Coronary artery (tissue), 2 donors: ENCODE measurements at regions not wholly inside any gene's neighbourhood (a gene's known extent, or its start where the extent isn't known, plus 50 kb on each side); places are given as distances from the start of the nearest gene placed in this dataset.

Experiments
- DNase-seq: peaks from one replicate; pipeline ENCODE4 v3.0.0-alpha.2; 2017; ENCODE audit warnings: low spot score
- H3K27ac ChIP-seq, 2 donors: fragments of 200-600 bp; sonication (generic); one replicate each; pipeline ENCODE4 v1.5.1; 2016 to 2019
- H3K4me3 ChIP-seq: fragments of 200-600 bp; sonication (generic); 2 replicates; pipeline ENCODE4 v1.5.1; 2016; ENCODE audit warnings: mild to moderate bottlenecking, moderate library complexity
- CTCF ChIP-seq: fragments of 200-600 bp; sonication (generic); IDR thresholded peaks from one replicate; pipeline ENCODE4 v1.5.1; 2019; ENCODE audit warnings: antibody characterized with exemption

- H3K27ac ChIP-seq: no peak overlapping the region
- no peak for TF ChIP-seq CTCF
- DNase-seq: peak; percentile 68
- H3K4me3 ChIP-seq: no peak overlapping the region
These were observed 158.8 kb downstream of the KLF13 start for GRCh38 chr15:31485431-31485830.

- H3K27ac ChIP-seq: no peak overlapping the region
These were observed 159.4 kb downstream of the KLF13 start for GRCh38 chr15:31485911-31486461.

GRCh38 chr15:31486506-31486905 is 159.9 kb downstream of the KLF13 start:
- peak; percentile 62 for DNase-seq
- H3K27ac ChIP-seq: no peak overlapping the region
- H3K4me3 ChIP-seq: no peak overlapping the region
- TF ChIP-seq CTCF: no peak

More at GRCh38 chr15:31485911-31486461, 159.4 kb downstream of the KLF13 start:
- peak; percentile 55 for DNase-seq
- no peak overlapping the region for H3K4me3 ChIP-seq
- TF ChIP-seq CTCF: no peak

- H3K27ac ChIP-seq: peak overlapping the region in 1 of 2 donors; percentile 88
- peak; percentile 72 for DNase-seq
- no peak for TF ChIP-seq CTCF
These were observed 160.5 kb downstream of the KLF13 start for GRCh38 chr15:31486906-31487695.

GRCh38 chr15:31487811-31488436 is 161.3 kb downstream of the KLF13 start:
- Histone ChIP-seq H3K27ac (peak overlapping the region; percentile 77 to 88), H3K4me3 (no peak overlapping the region)
- peak; percentile 69 for DNase-seq
- no peak for TF ChIP-seq CTCF

More at GRCh38 chr15:31486906-31487695, 160.5 kb downstream of the KLF13 start:
- no peak overlapping the region for H3K4me3 ChIP-seq

GRCh38 chr15:31488437-31489204 is 162.0 kb downstream of the KLF13 start:
- peak; percentile 86 for TF ChIP-seq CTCF
- H3K4me3 ChIP-seq: no peak overlapping the region

More at GRCh38 chr15:31488437-31489204, 162.0 kb downstream of the KLF13 start:
- peak overlapping the region; percentile 77 to 88 for H3K27ac ChIP-seq
- peak; percentile 91 for DNase-seq
